Renal pelvis (tissue), 1 donor: ENCODE measurements at regions not wholly inside any gene's neighbourhood (a gene's known extent, or its start where the extent isn't known, plus 50 kb on each side); places are given as distances from the start of the nearest gene placed in this dataset.
A peak's percentile ranks its signal among the peaks of the same experiment; 100 is the strongest.
"Not testable (repeated sequence)": the region's sequence is repeated elsewhere in the genome, so short reads cannot be mapped to it uniquely, and the experiment has no call there.

Source experiments
- DNase-seq: peaks from one replicate; pipeline ENCODE4 v3.0.0-alpha.2; 2013

DNA sequence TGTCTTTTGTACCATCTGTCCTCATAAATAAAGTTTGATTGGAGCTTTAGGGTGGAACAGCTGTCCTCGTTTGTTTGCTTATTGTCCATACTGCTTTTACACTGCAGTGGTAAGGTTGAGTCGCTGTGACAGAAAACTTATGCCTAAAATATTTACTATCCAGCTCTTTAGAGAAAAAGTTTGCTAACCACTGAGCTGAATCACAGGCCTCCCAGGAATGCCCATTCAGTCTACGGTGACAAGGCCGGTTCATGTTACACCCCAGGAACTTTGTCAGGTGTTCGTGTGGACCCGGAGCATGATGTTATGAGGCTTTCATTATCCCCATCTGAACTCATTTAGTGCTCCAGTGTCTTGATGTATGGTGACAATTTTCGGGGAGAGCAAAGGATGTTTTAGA lies 401.1 kb downstream of the SAMD5 start:
- DNase-seq: peak; percentile 57

DNA sequence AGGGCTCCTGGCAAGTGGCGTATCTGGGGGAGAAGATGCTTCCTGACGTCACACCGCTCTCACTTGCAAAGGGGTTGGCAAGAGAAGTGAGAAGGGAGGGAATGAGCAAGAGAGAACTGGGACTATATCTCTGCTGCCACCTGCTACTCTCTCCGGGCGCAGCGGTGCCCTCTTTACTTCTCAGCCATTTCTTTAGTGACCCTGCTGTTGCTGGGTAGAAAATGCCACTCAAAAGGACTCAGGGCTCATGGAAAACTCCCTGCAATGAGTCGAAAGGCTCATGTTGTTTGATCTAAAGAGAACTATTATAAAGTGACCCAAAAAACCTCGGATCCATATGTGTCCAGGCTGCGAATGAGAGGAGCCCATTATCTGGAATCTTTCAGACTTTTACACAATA lies 401.8 kb downstream of the SAMD5 start:
- no peak for DNase-seq

- DNase-seq: no peak
These were observed 402.6 kb downstream of the SAMD5 start for GRCh38 chr6:147911057-147911456.

DNA sequence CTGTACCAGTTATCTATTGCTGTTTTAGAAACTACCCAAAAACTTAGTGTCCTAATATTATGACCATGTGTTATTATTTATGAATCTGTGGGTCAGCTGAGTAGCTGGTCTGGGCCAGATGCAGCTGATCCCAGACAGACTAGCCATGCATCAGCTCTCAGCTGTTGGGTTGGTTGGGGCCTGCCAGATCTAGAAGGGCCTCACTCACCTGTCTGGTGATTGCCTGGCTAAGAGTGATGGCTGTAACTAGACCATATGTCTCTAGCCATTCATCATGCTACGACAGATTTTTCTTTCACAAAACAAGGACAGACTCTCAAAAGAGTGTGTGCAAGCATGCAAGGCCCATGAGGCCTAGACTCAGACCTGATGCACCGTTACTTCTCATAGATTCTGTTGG lies 403.2 kb downstream of the SAMD5 start:
- no peak for DNase-seq

DNA sequence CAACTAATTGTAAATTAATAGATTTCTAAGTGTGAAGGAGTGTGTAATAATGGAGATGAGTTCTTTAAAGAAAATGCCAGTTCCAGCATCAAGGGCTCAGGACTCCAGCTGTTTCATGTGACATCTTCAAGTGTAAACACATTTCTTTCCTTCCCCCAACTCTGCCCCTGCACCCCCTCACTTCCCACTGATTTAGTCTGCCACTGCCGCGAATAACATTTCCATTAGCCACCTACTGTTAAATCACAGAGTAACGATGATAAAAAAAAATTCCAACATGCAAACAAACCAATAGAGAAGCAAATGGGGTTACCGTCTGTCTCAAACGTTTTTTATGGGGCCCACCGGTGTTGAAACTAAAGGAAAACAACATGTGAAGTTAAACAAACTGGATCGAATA lies 414.3 kb downstream of the SAMD5 start:
- DNase-seq: no peak

DNA sequence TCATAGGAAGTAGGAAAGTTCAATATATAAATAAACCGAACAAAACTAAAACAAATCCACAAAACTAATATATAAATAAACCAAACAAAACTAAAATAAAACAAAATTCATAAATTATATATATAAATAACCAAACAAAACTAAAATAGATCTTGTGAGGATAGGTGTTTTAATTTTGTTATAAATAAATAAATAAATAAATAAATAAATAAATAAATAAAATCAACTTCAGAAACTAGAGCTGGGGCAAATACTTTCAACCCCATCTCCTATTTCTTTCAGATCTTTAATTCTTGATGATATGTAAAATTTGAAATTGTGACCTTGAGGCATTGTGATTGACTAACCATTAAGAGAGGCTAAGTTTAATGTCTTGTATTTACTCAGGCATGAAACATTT lies 416.1 kb downstream of the SAMD5 start:
- no peak for DNase-seq

DNA sequence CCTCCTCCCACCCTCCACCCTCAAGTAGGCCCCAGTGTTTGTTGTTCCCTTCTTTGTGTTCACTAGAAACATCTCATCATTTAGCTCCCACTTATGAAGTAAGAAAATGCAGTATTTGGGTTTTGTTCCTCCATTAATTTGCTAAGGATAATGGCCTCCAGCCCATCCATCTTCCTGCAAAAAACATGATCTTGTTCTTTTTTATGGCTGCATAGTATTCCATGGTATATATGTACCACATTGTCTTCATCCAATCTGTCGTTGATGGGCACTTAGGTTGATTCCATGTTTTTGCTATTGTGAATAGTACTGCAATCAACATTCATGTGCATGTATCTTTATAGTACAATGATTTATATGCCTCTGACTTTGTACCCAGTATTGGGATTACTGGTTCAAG lies 416.8 kb upstream of the SASH1 start:
- no peak for DNase-seq

GRCh38 chr6:147930745-147931144 lies 411.9 kb upstream of the SASH1 start:
- DNase-seq: no peak

DNA sequence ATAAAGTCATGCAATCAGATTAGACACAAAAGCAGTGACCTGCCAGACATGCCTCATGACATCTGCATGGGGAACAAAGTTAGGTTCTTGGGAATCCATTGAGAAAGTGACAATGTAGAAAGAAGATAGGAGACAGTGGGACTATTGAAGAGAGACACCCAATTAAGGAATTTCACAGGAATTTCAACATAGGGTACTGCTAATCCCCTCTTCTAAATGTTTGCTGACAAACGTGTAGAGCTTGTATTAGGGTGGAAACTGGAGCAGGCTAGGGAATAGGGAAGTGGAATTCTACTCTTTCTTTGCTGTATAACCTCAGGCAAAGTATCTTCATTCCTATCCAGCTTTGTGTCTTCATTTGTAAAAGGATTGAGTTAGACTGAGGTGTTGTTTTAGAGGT lies 409.4 kb upstream of the SASH1 start:
- DNase-seq: no peak

GRCh38 chr6:147935656-147936055 lies 407.0 kb upstream of the SASH1 start:
- no peak for DNase-seq

DNA sequence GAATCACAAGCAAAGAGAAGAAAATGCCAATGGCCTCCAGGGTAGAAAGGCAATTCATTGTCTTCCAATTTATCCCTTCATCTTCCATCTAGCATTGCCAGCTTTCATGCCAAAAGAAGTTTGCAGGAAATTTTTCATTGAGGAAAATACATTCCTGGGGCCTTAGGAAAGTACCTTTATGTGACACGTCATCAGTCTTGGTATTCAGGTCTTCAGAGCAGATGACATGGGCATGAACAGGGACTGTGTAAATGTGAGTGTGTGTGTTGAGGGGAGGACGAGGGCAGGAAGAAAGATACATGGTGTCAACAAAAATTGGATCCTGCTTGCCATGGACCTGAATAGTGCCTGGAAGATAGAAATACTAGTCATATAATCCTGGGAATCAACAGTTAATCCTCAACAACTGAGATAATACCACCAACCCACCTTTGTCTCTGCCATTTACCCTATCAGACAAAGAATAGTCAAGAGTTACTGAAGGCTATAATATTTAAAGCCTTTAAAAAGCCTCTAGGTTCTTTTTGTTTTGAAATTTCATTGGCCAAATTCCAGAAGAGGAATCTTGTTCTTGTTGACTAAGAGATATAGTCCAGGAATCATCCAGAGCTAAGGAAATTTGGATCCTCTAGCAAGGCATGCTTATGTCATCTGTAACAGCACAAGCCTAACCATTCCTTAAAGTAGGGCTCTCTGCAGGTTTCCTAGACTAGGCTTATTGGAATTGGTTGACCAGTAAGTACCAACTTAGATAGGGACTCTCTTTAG lies 405.8 kb upstream of the SASH1 start:
- no peak for DNase-seq

- peak; percentile 54 for DNase-seq
These were observed 401.5 kb upstream of the SASH1 start for GRCh38 chr6:147941143-147941542.

- no peak for DNase-seq
These were observed 400.3 kb upstream of the SASH1 start for GRCh38 chr6:147942363-147942762.

DNA sequence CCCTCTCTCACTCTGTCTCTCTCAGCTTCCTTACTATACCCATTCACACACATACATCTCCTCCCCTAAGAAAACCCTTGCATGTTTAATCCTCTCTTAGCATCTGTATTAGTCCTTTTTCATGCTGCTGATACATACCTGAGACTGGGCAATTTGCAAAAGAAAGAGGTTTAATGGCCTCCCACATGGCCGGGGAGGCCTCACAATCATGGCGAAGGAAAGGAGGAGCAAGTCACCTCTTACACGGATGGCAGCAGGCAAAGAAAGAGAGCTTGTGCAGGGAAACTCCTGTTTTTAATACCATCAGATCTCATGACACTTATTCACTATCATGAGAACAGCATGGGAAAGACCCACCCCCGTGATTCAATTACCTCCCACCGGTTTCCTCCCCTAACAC lies 398.5 kb upstream of the SASH1 start:
- no peak for DNase-seq

DNA sequence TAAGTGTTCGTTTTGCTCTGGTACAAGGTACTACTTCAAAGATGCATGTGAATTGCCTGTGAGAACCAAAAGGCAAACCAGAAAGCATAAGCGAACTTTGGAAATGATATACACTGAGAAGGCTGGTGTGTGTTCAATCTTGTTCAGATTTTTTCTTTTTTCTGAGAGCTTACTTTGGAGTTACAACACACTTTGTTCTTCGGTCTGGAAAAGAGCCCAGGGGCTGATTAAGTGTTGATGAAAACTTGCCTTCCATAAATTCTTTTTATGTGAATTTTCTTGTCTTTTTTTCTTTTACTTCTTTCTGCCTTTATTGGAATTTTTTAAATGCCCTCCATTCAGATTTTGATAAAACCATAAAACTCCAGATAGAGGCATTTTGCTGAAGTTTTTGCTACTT lies 395.1 kb upstream of the SASH1 start:
- DNase-seq: no peak

- no peak for DNase-seq
These were observed 392.5 kb upstream of the SASH1 start for GRCh38 chr6:147949981-147950622.

DNA sequence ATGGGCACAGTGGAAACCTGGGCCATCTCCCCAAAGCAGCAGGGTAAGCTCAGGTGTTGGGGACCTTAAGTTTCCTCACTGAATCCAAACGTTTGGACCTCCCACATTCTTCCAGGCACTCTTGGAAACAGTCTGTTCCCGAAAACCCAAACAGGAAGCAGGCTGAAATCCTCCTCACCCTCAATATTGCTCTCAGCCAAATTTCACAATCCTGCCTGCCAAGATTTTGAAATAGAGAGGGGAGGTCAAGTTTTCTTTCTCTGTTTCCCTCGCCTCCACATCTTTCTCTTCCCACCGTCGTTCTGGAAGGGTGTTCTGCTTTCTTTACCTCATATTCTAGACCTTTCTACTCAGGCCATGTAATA lies 392.0 kb upstream of the SASH1 start:
- no peak for DNase-seq

DNA sequence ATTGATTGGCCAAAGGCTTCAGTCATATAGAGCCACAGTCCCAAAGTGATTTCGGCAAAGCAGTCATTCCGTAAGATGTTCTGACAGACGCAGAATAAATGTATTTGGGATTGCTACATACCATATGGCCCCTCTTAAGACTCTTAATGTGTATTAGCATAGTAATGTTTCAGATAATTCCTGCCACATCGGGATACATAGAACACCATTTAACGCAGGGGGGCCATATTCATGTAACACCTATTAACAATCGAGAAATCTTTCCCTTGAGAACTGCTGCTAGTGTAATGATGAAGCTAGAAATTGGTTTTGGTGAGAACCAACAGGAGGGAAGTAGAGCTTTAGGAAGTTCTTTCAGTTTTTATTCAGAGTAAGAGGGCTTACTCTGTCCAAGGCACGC lies 390.9 kb upstream of the SASH1 start:
- no peak for DNase-seq

- no peak for DNase-seq
These were observed 387.7 kb upstream of the SASH1 start for GRCh38 chr6:147954938-147955337.

DNA sequence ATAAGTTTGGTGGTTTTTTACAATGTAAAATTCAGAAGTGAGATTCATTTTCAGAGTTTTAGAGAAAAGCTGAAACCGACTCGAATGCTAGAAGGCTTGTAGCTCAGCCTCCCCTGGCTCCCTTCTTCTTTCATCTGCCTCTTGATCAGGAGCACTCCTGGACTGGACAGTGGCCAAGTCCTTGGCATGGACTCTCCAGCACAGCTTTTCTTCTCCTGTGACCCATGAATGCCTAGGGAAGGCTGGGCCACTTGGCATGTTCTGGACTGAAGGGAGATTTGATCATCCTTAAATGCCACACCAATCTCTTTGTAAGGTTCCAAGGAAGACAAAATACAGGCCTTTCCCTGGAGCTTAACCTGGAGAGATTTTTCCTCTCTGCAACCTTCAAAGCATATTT lies 384.0 kb upstream of the SASH1 start:
- DNase-seq: no peak

- DNase-seq: no peak
These were observed 381.0 kb upstream of the SASH1 start for GRCh38 chr6:147961481-147962141.

DNA sequence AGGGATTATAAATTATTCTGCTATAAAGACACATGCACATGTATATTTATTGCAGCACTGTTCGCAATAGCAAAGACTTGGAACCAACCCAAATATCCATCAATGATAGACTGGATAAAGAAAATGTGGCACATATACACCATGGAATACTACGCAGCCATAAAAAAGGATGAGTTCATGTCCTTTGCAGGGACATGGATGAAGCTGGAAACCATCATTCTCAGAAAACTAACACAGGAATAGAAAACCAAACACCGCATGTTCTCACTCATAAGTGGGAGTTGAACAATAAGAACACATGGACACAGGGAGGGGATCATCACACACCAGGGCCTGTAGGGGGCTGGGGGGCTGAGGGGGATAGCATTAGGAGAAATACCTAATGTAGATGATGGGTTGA lies 377.2 kb upstream of the SASH1 start:
- not testable (repeated sequence) for DNase-seq

DNA sequence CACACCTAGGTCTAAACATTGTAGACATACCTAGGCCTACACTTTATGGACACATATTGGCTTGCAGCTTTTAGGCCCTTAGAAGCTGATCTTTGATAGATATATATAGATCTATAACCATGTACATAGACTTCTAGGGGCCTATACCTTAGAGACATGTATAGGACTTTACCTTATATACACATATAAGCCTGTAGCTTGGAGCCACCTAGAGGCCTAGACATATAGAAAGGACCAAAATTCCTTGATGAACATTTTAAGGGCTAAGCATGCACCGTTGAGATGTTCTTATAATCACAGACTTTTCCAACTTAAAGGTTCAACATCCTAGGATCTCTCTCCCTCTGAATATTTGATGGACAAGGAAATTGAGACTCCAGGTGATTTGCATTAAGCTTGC lies 371.7 kb upstream of the SASH1 start:
- DNase-seq: no peak

- no peak for DNase-seq
These were observed 370.2 kb upstream of the SASH1 start for GRCh38 chr6:147972448-147972847.
